Activated naive CD4-positive, alpha-beta T cell treated with anti-CD3 and anti-CD28 coated beads for 36 hours (primary cell): ENCODE measurements at regions not wholly inside any gene's neighbourhood (a gene's known extent, or its start where the extent isn't known, plus 50 kb on each side); places are given as distances from the start of the nearest gene placed in this dataset.

Source experiments
- CTCF ChIA-PET: fragments of 350-600 bp; sonication (Branson Sonifier 250); formaldehyde crosslinking; loops from one replicate; lab custom pipeline; 2021; ENCODE audit warnings: antibody characterized with exemption; lab: Charles Lee
- DNase-seq: peaks from one replicate; pipeline ENCODE4 v3.0.0-alpha.2; 2020
- H3K27ac Mint-ChIP-seq: one replicate; pipeline ENCODE4 v1.8.0; 2021; ENCODE audit warnings: mild to moderate bottlenecking, mixed read lengths
- H3K27me3 Mint-ChIP-seq: one replicate; pipeline ENCODE4 v1.8.0; 2021; ENCODE audit warnings: low read depth, mixed read lengths
- H3K36me3 Mint-ChIP-seq: one replicate; pipeline ENCODE4 v1.8.0; 2021; ENCODE audit warnings: low read depth, mixed read lengths
- H3K4me1 Mint-ChIP-seq: one replicate; pipeline ENCODE4 v1.8.0; 2021; ENCODE audit warnings: low read depth, mixed read lengths
- H3K4me3 Mint-ChIP-seq: one replicate; pipeline ENCODE4 v1.8.0; 2021; ENCODE audit warnings: mild to moderate bottlenecking, moderate library complexity, mixed read lengths
- H3K9me3 Mint-ChIP-seq: one replicate; pipeline ENCODE4 v1.8.0; 2021; ENCODE audit warnings: mixed read lengths
- intact Hi-C: fragments of 100-400 bp; cut with micrococcal nuclease; formaldehyde crosslinking; loops from one replicate; pipeline ENCODE4 v1.15.1; 2023

DNA sequence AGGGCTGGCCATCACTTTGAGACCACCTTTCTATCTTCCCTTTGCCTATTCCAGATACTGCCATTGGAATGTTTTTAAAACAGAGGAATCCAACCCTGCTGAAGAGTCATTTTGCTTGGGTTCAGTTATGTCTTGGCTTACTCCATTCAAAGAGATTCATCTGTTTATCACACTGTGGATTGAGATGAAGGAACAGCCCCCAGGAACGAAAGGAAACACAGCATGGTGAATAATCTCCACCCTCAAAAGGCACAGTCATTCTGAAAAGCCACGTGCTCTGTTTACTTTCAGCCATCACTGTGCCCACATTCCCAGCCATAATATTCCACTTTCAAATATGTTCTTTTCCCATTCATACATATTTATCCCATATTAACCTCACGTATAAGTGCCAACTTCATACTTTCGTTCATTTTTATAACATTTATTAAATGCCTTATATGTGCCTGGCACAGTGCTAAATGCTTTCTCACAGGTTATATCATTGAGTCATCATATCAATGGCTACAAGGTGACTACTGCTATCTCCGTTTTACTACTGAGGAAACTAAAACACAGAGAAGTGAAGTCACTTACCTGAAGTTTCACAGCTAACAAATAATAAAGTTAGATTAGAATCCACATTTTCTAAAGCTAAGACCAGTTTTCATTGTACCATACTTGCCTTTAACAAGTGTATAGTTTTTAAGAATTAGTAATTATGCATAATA is 143.6 kb downstream of the OSR1 start:
- CTCF ChIA-PET: no interaction called here
- peak; percentile 23 for DNase-seq
- peaks cover 4% of the 10 kb centered on the region for H3K4me1 Mint-ChIP-seq
- no peaks in the 10 kb centered on the region for H3K27me3 Mint-ChIP-seq
- H3K36me3 Mint-ChIP-seq: no peaks in the 10 kb centered on the region
- H3K4me3 Mint-ChIP-seq: no peak overlapping the region
- intact Hi-C loops: no loop called here
- no peaks in the 10 kb centered on the region for H3K9me3 Mint-ChIP-seq
- H3K27ac Mint-ChIP-seq: no peak overlapping the region

DNA sequence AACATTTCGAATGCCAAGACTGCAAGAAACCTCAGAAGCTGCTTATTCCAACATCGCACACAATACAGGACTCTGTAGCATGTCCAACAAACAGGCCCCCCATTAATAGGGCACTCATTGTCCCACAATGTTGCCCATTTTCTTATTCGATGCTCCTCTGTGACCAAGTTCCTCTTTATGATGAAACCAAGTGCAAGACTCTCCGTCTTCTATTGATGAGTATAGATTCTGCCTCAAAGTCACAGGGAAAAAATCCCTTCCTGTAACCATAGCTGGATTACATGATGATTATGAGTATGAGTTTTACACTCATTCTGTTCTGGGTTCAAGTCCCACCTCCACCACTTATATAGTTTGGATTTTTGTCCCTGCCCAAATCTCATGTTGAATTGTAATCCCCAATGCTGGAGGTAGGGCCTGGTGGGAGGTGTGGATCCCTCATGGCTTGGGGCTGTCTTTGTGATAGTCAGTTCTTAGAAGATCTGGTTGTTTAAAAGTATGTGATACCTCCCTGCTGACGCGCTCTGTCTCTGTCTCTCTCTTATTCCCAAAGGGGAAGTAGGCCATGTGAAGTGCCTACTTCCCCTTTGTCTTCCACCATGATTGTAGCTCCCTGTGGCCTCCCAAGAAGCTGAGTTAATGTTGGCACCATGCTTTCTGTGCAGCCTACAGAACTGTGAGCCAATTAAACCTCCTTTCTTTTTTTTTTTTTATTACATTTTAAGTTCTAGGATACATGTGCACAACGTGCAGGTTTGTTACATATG is 148.7 kb downstream of the OSR1 start:
- CTCF ChIA-PET: no interaction called here
- Mint-ChIP-seq H3K27ac (no peak overlapping the region), H3K9me3 (no peaks in the 10 kb centered on the region), H3K27me3 (no peaks in the 10 kb centered on the region), H3K4me1 (peaks cover 2% of the 10 kb centered on the region), H3K4me3 (no peak overlapping the region), H3K36me3 (no peaks in the 10 kb centered on the region)
- intact Hi-C loops: no loop called here
- DNase-seq: no peak

DNA sequence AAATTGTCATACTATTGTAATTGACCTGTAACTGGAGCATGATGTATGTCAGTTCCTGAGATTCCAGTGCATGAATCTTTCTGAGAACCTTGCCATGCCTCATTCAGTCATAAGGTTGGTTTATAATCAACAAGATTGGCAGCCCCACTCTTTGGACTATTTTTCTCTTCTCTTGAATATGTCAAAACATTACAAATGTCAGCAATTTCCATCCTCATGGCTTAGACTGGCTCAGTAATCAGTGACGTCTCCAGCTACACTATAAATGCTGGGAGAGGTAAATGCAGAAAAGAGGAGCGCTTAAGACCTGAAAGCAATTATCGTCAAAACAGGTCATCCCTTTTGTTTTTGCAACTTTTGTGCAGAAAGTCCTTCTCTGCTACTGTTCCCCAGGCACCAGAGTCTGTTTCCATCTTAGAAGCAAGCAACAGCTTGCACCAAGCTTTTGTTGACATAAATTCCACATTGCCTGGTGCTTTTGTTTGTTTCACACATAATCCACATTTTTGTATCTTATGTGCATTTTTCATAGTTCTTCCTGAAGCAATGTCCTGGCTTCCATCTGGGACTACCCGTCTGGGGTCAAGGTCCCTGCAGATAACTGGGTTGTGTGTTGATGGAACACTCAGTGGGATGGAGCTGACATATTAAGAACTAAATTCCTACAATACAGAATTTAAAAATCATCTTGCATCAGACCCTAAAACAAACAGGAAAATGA is 149.8 kb downstream of the OSR1 start:
- Mint-ChIP-seq H3K27ac (no peak overlapping the region), H3K27me3 (no peaks in the 10 kb centered on the region), H3K4me1 (no peaks in the 10 kb centered on the region), H3K4me3 (no peak overlapping the region), H3K9me3 (no peaks in the 10 kb centered on the region), H3K36me3 (no peaks in the 10 kb centered on the region)
- intact Hi-C loops: no loop called here
- no peak for DNase-seq
- CTCF ChIA-PET: no interaction called here

DNA sequence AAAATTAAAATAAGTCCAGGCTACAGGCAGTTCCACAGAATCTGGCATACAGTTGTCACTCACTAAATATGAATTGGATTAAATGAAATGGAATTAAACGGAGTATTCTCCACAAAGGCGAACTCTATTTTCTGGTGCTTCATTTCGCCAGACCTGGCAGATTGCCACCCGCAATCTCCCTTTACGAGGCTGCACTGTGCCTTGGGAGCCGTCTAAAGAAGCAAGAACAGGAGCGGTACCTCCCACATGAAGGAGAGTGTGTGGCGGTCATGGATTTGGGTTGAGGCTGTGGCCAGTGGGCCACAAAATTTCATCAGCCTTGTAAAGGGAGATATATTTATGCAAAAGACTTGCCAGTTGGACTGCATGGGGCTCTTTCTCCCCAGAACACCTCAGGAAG is 151.0 kb downstream of the OSR1 start:
- intact Hi-C loops: no loop called here
- Mint-ChIP-seq H3K4me1 (no peaks in the 10 kb centered on the region), H3K9me3 (no peaks in the 10 kb centered on the region), H3K36me3 (no peaks in the 10 kb centered on the region), H3K27me3 (no peaks in the 10 kb centered on the region), H3K4me3 (no peak overlapping the region), H3K27ac (no peak overlapping the region)
- no peak for DNase-seq
- CTCF ChIA-PET: no interaction called here

DNA sequence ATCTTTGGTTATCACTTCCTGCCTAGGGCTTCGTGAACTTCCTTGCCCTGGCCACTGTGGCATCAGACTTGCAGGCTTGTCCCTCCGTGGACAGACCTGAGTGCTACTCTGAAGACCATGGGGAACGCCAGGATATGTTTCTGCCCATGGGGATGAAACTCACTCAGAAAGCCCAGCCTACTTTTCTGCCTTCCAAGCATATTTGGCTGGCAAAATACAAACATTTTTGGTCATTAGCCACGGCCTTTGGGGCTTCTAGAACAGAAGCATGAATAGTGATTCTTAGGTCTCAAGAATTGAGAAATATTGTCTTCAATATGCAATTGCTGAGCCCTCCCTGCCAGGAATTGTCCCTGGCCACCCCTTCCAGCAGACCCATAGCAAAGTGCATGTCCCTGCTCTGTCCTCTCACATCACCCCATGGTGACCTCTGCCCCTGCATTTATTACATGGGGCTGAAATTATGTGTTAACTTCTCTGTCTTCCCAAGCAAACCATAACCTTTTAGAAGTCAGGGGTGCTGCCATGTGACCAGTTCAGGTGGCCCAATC is 152.4 kb downstream of the OSR1 start:
- intact Hi-C loops: no loop called here
- CTCF ChIA-PET: interaction anchor here (0.6 kb wide), 2 partner anchors 76 to 140 kb away, joined by 3 read pairs; no protein-coding TSS in a partner anchor
- H3K27ac Mint-ChIP-seq: no peak overlapping the region
- no peaks in the 10 kb centered on the region for H3K27me3 Mint-ChIP-seq
- no peaks in the 10 kb centered on the region for H3K36me3 Mint-ChIP-seq
- DNase-seq: no peak
- H3K9me3 Mint-ChIP-seq: no peaks in the 10 kb centered on the region
- H3K4me1 Mint-ChIP-seq: no peaks in the 10 kb centered on the region
- H3K4me3 Mint-ChIP-seq: no peak overlapping the region

DNA sequence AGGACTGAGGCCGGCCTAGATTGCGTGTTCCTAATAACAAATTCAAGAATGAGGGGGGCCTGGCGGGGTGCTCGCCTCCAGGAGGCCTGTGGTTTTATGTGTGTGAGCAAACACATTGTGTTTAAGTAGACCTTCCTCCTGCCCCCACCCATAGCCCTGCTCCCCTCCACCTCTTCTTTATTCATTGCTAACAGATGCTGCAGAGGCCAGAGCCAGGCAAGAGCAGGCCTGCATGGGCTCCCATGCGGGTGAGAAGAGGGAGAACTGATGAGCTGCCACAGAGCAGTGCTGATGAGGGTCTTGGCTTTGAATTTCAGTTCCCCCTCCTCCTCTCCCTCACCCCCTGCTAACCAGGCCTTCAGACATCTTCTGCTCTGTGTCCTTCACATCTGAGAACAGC is 154.6 kb downstream of the OSR1 start:
- no peaks in the 10 kb centered on the region for H3K4me1 Mint-ChIP-seq
- no peaks in the 10 kb centered on the region for H3K9me3 Mint-ChIP-seq
- intact Hi-C loops: no loop called here
- no peak for DNase-seq
- H3K27ac Mint-ChIP-seq: no peak overlapping the region
- CTCF ChIA-PET: no interaction called here
- no peaks in the 10 kb centered on the region for H3K27me3 Mint-ChIP-seq
- H3K4me3 Mint-ChIP-seq: no peak overlapping the region
- H3K36me3 Mint-ChIP-seq: no peaks in the 10 kb centered on the region

DNA sequence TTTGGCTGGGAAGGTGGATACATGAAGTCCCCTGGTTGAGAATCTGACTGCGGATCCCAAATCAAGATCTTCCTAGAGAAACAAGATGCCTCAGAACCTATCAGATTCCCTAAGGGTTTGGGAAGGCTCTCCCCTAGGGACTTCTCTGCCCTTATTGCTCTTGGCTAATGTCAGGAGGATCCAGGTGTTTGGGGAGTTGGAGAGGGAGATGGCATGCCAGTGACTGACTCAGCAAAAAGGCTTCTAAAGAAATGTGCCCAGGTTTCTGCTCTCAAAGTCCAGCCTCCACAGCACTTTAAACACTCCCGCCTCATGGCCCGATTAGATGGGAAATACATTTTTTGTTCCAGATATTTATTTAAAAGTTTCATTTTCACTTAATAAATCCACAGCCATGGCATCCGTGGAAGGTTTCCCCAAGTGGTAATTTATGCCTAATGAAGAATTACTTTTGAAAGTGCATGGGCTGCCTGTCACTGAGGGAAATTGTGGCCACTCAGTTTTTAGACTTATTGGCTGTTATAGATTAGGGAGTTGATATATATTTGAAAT is 156.4 kb downstream of the OSR1 start:
- no peaks in the 10 kb centered on the region for H3K9me3 Mint-ChIP-seq
- no peaks in the 10 kb centered on the region for H3K4me1 Mint-ChIP-seq
- DNase-seq: no peak
- intact Hi-C loops: no loop called here
- CTCF ChIA-PET: no interaction called here
- H3K27me3 Mint-ChIP-seq: no peaks in the 10 kb centered on the region
- no peak overlapping the region for H3K27ac Mint-ChIP-seq
- no peak overlapping the region for H3K4me3 Mint-ChIP-seq
- no peaks in the 10 kb centered on the region for H3K36me3 Mint-ChIP-seq

DNA sequence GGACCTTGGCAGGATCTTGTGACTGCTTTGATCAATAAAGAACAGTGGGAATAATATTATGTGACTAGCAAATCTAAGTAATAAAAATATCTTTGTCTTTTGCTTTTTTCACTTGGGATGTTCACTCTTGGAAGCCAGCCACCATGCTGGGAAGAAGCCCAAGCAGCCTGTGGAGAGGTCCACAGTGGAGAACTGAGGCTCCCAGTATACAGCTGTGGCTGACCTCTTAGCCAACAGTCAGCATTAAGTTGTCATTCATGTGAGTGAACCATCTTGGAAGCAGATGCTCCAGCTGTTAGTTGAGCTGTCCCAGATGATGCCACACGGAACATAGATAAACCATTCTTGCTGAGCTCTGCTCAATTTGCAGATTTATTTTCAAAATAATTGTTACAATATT is 160.0 kb downstream of the OSR1 start:
- Mint-ChIP-seq H3K36me3 (no peaks in the 10 kb centered on the region), H3K27me3 (peaks cover 2% of the 10 kb centered on the region), H3K4me3 (no peak overlapping the region), H3K27ac (no peak overlapping the region), H3K9me3 (no peaks in the 10 kb centered on the region), H3K4me1 (no peaks in the 10 kb centered on the region)
- DNase-seq: no peak
- CTCF ChIA-PET: no interaction called here
- intact Hi-C loops: no loop called here

DNA sequence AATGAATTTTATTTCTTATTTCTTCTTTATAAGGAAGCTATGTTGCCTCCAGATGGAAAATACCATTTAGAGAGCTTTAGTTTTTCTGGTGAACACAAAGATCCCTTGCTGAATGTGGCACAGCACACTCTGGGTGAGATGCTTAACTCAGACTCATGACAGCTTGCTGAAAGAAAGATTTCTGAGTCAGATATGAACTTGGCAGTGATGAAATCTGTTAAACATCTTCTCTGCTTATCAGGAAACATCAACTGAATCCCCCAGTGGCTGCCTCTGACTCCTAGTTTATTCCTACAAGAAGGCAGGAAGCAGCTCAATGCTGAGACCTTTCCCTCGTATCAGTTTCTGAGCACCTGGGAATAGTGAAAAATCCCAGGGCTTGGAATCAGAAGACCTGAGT is 162.8 kb downstream of the OSR1 start:
- intact Hi-C loops: no loop called here
- Mint-ChIP-seq H3K4me1 (no peaks in the 10 kb centered on the region), H3K27me3 (peaks cover 2% of the 10 kb centered on the region)

DNA sequence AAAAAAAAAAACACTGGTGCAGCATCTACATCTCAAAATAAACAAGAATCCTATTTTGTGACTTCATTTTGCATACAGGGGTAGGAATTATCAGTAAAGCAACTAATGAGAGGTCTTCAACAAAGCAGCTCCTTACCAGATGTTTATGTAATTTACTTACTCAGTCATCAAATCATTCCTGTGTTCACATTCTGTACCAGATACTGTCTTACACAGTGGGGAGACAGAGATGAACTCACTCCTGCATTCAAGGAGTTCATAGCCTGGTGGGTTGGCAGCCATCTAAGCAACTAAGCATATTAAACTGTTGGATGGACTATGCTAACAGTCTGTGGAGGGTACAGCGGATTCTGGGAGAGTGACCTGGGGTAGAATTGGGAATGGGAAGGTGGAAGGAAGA is 169.0 kb downstream of the OSR1 start:
- Mint-ChIP-seq H3K9me3 (no peaks in the 10 kb centered on the region), H3K36me3 (no peaks in the 10 kb centered on the region), H3K27ac (no peak overlapping the region), H3K27me3 (no peaks in the 10 kb centered on the region), H3K4me1 (no peaks in the 10 kb centered on the region), H3K4me3 (no peak overlapping the region)
- intact Hi-C loops: no loop called here
- CTCF ChIA-PET: no interaction called here
- no peak for DNase-seq

More for the DNA sequence above, 162.8 kb downstream of the OSR1 start:
- Mint-ChIP-seq H3K27ac (no peak overlapping the region), H3K9me3 (no peaks in the 10 kb centered on the region), H3K4me3 (no peak overlapping the region), H3K36me3 (no peaks in the 10 kb centered on the region)
- DNase-seq: no peak
- CTCF ChIA-PET: no interaction called here

DNA sequence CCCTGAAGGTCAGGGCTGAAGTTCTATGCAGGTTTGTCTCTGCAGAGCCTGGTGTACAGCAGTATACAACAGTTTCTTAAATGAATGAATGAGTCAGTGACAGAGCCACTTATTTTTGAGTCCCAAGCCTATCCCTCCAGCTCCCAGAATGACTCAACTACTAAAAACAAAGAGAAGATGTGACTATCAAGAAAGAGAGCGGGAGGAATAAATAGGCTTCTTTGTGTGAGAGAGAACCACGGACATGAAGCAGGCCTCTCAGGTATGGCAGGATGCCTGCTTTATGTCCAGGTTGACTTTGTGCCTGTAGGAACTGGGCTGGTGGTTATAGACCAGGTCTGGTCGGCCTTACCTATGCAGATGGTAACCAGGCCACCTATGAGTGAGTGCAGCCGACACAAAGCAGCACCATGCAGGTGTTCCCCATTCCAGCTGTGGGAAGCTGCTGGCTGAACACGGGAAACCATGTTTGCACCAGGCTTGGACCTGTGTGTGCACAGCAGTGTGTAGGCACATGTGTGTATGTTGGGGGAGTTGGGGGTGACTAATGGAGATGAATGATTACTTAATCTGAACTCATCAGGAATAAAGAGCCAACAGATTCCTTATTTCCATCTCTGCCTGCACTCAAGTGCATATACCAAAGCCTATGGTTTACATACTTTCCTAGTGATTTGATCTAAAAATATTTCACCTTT is 171.0 kb downstream of the OSR1 start:
- no peak for DNase-seq
- Mint-ChIP-seq H3K4me3 (no peak overlapping the region), H3K27ac (no peak overlapping the region), H3K4me1 (no peaks in the 10 kb centered on the region), H3K27me3 (peaks cover 2% of the 10 kb centered on the region), H3K9me3 (peaks cover 8% of the 10 kb centered on the region), H3K36me3 (no peaks in the 10 kb centered on the region)
- intact Hi-C loops: no loop called here
- CTCF ChIA-PET: no interaction called here

DNA sequence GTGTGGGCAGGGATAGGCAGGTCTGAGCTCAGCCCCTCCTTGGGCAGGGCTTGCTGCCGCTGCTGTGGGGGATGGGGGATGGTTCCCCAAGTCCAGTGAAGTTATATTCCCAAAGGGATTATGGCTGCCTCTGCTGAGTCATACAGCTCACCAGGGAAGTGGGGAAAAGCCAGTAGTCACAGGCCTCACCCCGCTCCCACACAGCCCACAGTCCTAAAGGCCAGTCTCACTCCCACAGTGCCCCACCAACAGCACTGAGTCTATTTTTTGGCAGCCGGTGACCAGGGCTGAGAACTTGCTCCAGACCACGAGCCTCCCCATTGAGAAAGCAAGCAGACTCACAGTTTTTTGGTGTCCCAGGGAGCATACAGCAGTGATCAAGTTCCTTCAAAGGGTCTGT is 173.3 kb downstream of the OSR1 start:
- H3K9me3 Mint-ChIP-seq: peaks cover 23% of the 10 kb centered on the region
- H3K4me1 Mint-ChIP-seq: no peaks in the 10 kb centered on the region
- no peak overlapping the region for H3K4me3 Mint-ChIP-seq
- DNase-seq: no peak
- H3K36me3 Mint-ChIP-seq: no peaks in the 10 kb centered on the region
- intact Hi-C loops: no loop called here
- CTCF ChIA-PET: no interaction called here
- no peak overlapping the region for H3K27ac Mint-ChIP-seq
- peaks cover 2% of the 10 kb centered on the region for H3K27me3 Mint-ChIP-seq
